ENCODE measurements at regions not wholly inside any gene's neighbourhood (a gene's known extent, or its start where the extent isn't known, plus 50 kb on each side); places are given as distances from the start of the nearest gene placed in this dataset.
"Not testable (repeated sequence)": the region's sequence is repeated elsewhere in the genome, so short reads cannot be mapped to it uniquely, and the experiment has no call there.

GRCh38 chr7:121744319-121744718 lies 128.6 kb upstream of the PTPRZ1 start:
- no peak for DNase-seq

GRCh38 chr7:121741896-121742295 lies 131.1 kb upstream of the PTPRZ1 start:
- no peak for DNase-seq

DNA sequence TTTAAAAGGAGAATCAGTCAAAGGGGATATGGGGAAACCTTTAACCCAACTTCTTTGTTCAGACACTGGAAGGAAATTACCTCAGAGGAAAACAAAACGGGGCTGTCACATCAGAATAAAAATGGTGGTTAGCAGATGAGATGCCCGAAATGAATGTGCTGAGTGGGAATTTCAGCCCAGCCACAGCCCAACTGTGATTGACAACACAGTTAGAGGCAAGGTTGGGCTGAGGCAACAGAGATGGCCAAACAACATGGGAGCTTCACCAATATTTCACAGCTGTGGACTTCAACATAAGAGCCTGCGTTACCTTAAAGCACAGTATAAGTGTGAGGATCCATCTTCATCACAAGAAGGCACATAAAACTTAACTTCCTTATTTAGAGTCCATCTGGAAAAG lies 133.5 kb upstream of the PTPRZ1 start:
- DNase-seq = no peak

DNA sequence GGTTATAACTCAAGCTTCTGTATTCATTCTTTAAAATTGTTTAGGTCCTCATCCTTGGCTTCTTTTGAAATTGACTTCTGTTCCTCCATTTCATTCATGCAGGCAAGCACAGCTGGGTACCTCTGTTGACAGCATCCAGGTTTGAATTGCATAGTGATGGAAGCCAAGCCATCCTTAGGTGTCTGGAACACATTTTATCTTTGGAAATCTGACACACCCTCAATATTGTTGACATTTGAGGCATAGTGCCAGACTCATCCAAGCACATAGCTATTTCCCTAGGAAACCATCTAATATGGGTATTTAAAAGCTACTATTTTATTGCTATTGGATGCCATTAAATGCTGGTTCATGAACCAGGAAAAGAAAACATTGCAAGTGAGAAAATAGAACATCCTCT lies 142.1 kb upstream of the PTPRZ1 start:
- DNase-seq = no peak

DNA sequence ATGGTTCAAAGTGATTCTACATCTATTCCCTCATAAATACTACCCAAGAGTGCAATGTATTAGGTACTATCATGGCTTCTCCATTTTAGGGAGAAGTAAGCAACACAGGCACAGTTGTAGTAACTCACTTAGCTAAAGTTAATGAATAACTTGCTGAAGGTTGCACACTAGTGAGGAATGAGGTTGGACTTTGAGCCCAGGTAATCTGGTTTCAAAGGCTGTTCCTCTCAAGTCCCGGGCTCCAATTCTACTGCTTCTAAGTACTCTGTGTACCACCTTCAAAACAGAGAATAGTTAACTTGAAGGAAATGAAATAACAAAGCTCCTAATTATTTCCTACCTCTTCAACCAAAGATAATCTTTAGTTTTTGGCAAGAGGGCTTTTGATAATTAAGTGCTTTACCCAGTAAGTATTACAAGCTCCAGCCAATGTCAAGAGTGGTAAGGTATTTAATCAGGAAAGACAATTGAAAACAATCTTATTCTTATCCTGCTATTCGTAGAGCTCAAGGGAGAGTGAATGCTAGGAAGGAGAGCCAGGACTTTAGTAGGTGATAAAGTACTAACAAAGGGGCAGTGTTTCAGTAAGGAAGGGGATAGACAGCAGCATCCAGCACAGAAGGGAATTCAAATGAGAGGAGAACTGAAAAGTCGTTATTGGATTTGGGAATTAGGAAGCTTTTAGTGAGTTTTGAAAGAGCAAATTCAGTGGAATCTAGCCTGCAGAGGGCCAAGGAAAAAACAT lies 158.2 kb upstream of the PTPRZ1 start:
- DNase-seq = no peak

DNA sequence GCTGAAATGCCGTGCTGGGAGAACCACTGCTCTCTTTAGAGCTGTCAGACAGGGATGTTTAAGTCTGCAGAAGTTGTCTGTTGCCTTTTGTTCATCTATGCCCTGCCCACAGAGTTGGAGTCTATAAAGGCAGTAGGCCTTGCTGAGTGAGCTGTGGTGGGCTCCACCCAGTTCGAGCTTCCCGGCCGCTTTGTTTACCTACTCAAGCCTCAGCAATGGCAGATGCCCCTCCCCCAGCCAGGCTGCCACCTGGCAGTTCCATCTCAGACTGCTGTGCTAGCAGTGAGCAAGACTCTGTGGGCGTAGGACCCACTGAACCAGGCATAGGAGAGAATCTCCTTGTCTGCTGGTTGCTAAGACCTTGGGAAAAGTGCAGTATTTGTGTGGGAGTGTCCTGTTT lies 160.0 kb upstream of the PTPRZ1 start:
- DNase-seq = not testable (repeated sequence)

- no peak for DNase-seq
Observed at GRCh38 chr7:121697731-121698316, 175.1 kb upstream of the PTPRZ1 start.

- DNase-seq = no peak
Observed at GRCh38 chr7:121696954-121697353, 176.0 kb upstream of the PTPRZ1 start.

GRCh38 chr7:121689749-121690148 lies 183.2 kb upstream of the PTPRZ1 start:
- DNase-seq = no peak

DNA sequence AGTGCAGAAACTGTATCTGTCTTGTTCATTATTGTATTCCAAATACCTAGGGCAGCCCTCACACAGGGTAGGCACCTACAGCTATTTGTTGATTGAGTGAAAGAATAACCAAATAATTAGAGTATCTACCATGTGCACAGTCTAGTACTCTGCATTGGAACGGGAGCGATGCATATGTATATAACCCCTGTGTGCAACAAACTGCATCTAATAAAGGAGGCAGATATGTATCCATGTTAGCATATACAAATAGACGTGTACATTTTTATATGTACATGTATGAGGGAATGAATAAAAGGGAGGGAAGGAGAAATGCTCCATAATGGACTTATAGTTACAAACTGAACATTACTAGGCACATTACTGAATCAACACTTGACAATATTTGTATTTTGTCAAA lies 191.3 kb upstream of the PTPRZ1 start:
- no peak for DNase-seq

DNA sequence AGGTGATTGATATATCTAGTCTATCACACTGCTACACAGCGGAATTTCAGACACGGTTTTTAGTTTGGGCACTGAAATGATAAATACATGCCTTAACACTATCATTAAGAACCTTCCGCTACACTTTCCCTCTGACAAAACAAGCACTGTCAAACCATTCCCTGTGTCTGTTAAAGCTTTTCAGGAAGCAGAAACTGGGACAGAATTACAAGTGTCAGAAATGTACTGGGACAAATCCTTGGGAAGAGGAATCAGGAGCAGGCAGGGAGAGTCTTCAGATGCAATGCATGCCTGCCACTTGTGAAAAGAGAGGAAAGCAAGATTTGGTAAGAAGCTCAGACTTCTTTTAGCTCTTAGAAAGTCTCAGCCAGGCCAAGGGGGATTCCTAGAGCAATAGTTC lies 196.8 kb upstream of the PTPRZ1 start:
- no peak for DNase-seq

- not testable (repeated sequence) for DNase-seq
Observed at GRCh38 chr7:121674455-121674854, 198.5 kb upstream of the PTPRZ1 start.

- no peak for DNase-seq
Observed at GRCh38 chr7:121669144-121669543, 203.8 kb upstream of the PTPRZ1 start.

DNA sequence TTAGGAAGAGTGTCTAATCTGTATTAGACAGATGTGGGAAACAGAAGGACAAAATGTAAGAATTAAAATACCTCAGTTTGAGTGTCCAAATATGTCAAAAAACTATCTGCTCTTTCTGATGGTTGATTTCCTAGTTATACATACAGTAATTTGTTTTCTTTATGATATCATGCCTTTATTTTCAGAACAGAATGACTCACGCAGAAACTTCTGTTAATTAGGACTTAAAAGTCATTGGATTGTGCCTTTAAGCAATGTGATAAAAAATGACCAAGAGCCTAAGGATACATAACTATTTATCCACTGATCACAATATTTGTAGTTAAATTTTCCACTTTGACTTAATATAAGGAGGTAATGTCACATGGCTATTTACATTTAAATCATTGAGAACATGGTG lies 206.7 kb upstream of the PTPRZ1 start:
- no peak for DNase-seq

- DNase-seq = no peak
Observed at GRCh38 chr7:121643320-121643719, 229.6 kb upstream of the PTPRZ1 start.

DNA sequence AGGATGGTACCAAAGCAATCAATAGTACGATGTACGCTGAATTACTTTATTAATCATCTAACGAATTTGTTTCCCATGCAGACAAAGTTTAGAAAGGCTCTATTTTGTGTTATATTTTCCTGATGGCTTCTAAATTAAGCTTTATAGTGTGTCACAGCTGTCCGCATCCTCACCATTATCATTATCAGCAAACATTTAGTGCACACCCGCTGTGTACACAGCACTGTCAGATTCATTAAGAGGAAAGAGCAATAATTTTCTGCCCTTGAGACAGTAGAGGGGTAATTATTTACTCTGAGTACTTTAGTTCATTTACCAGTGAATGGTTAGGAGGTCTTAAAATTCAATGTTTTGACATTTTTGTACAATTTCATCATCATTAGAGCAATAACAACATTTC lies 233.3 kb upstream of the PTPRZ1 start:
- DNase-seq = no peak

- no peak for DNase-seq
Observed at GRCh38 chr7:121638286-121638685, 234.7 kb upstream of the PTPRZ1 start.

DNA sequence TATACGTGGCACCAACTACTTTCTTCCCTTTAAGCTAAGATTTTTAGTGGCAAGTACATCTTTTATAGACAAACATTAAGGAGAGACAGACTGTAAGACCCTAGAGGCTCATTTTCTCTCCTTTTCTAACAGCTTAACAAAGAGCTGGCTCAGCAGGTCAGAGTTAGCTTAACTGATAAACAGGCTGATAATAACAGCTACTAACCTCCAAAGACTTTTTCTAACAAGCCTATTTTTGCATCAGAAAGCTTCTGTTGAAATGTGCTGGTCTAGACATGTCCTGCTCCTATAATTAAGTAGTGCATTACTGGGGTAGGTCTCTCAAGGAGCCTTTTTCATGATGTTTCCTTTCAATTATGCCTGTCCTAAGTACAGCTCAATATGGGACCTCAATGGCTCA lies 238.2 kb upstream of the FAM3C start:
- DNase-seq = no peak

DNA sequence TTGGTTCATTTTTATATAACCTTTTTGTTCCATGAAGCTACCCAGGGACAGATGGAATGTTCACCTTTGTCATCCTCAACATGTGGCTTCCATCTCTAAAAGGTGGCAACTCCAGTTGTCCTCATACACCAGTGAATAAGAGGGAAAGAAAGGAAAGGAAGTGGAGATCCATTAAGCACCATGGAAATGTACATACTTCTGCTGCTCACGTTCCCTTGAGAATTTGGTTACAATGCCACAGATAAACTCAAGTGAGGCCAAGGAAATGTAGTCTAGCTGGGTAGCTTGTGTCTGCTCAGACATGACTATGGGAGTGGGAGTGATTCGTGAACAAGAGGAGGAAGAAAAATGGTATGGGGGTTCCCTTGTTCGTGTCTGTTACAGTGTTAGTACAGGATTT lies 237.1 kb upstream of the FAM3C start:
- no peak for DNase-seq

GRCh38 chr7:121624958-121625357 lies 228.8 kb upstream of the FAM3C start:
- DNase-seq = no peak

GRCh38 chr7:121623130-121623872 lies 227.2 kb upstream of the FAM3C start:
- no peak for DNase-seq

- no peak for DNase-seq
Observed at GRCh38 chr7:121621937-121622336, 225.8 kb upstream of the FAM3C start.

GRCh38 chr7:121620953-121621606 lies 225.0 kb upstream of the FAM3C start:
- DNase-seq = no peak

GRCh38 chr7:121620206-121620605 lies 224.1 kb upstream of the FAM3C start:
- DNase-seq = no peak
